Peyer's patch (tissue), 4 donors: ENCODE measurements at regions not wholly inside any gene's neighbourhood (a gene's known extent, or its start where the extent isn't known, plus 50 kb on each side); places are given as distances from the start of the nearest gene placed in this dataset.

ENCODE experiments used
- DNase-seq, 3 donors: peaks; one replicate each; pipeline ENCODE4 v3.0.0-alpha.2; 2017 to 2019
- H3K27ac ChIP-seq, 4 donors: fragments of 200-600 bp; sonication (generic); one replicate each; pipeline ENCODE4 v1.5.1; 2016 to 2019
- H3K27me3 ChIP-seq, 2 donors: fragments of 200-600 bp; sonication (generic); one replicate each; pipeline ENCODE4 v1.5.1; 2019
- H3K36me3 ChIP-seq, 3 donors: fragments of 200-600 bp; sonication (generic); one replicate each; pipeline ENCODE4 v1.5.1; 2016 to 2019
- H3K4me1 ChIP-seq, 4 donors: fragments of 200-600 bp; sonication (generic); one replicate each; pipeline ENCODE4 v1.5.1; 2016 to 2019
- H3K4me3 ChIP-seq, 4 donors: fragments of 200-600 bp; sonication (generic); 1 replicate in 3 of 4; 2 replicates in 1 of 4; pipeline ENCODE4 v1.5.1; 2016 to 2019; ENCODE audit warnings: mild to moderate bottlenecking in 1 of 4
- H3K9me3 ChIP-seq, 4 donors: fragments of 200-600 bp; sonication (generic); one replicate each; pipeline ENCODE4 v1.5.1; 2016 to 2019; ENCODE audit warnings: mild to moderate bottlenecking in 1 of 4
- POLR2A ChIP-seq, 2 donors: fragments of 450-650 bp; IDR thresholded peaks; one replicate each; pipeline ENCODE4 v1.5.1; 2017; ENCODE audit warnings: antibody characterized with exemption in 2 of 2, mild to moderate bottlenecking in 2 of 2, moderate library complexity in 2 of 2
- TF ChIP-seq, protein P1 (sequence below), 6 experiments: fragments of 450-650 bp in 4 of 6; fragments of 200-600 bp in 2 of 6; sonication (generic) in 1 of 6; IDR thresholded peaks; one replicate each; pipeline ENCODE4 v1.5.1; 2017 to 2019; ENCODE audit warnings: antibody characterized with exemption in 6 of 6, mild to moderate bottlenecking in 3 of 6, moderate library complexity in 1 of 6

DNA sequence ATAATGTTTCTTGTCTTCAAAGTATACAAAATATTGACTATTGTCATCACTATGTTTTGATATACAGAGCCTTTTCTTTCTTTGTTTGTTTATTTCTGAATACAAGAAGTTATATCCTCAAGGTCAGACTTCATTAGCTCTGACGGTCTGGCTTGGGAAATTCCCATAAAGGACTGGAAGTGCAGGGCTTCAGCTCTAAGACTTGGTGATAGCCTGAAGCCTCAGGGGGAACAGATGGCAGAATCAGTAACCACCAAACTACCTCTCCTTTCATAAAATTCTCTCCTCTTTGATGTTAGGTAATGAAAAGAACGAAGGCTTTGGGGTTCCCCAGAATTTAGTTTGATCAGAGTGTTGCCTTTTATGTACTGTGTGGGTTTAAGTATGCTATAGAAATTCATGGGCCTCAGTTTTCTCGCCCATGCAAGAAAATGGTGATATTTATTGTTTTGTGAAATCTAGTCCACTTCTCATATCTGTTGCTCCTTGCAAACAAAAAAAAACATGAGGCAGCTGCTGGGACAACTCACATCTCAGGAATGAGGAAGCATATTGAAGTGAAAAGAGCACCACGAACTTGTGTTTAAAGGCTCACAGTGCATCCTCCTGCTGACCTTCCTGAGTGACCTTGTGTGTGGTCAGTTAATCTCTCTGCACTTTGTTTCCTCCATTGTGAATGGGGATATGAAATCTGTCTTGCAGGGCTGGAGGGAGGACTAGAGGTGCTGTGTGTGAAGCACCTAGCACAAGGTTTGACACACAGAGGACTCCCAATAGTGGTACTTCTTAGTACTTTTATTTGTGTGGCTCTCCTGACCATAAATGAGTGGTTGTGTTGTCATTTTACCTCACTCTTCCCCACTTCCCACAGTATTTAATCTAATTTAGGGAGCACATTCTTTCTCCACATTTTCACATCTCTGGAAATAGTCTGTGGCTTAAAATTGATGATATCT, 569.8 kb upstream of the IL12A start:
- DNase-seq = no peak
- H3K36me3 ChIP-seq = no peaks in the 10 kb centered on the region
- TF ChIP-seq, protein P1, sequence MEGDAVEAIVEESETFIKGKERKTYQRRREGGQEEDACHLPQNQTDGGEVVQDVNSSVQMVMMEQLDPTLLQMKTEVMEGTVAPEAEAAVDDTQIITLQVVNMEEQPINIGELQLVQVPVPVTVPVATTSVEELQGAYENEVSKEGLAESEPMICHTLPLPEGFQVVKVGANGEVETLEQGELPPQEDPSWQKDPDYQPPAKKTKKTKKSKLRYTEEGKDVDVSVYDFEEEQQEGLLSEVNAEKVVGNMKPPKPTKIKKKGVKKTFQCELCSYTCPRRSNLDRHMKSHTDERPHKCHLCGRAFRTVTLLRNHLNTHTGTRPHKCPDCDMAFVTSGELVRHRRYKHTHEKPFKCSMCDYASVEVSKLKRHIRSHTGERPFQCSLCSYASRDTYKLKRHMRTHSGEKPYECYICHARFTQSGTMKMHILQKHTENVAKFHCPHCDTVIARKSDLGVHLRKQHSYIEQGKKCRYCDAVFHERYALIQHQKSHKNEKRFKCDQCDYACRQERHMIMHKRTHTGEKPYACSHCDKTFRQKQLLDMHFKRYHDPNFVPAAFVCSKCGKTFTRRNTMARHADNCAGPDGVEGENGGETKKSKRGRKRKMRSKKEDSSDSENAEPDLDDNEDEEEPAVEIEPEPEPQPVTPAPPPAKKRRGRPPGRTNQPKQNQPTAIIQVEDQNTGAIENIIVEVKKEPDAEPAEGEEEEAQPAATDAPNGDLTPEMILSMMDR (IDR thresholded peaks at IDR 0.05) = no peak
- H3K4me3 ChIP-seq = no peak overlapping the region
- H3K27me3 ChIP-seq = no peaks in the 10 kb centered on the region
- no peak overlapping the region for H3K27ac ChIP-seq
- no peaks in the 10 kb centered on the region for H3K9me3 ChIP-seq
- no peaks in the 10 kb centered on the region for H3K4me1 ChIP-seq

- DNase-seq = no peak
- Histone ChIP-seq H3K36me3 (no peaks in the 10 kb centered on the region), H3K27me3 (no peaks in the 10 kb centered on the region), H3K4me3 (no peak overlapping the region), H3K9me3 (no peaks in the 10 kb centered on the region), H3K27ac (no peak overlapping the region), H3K4me1 (no peaks in the 10 kb centered on the region)
- TF ChIP-seq, protein P1 (IDR thresholded peaks at IDR 0.05) = no peak
- no peak for TF ChIP-seq POLR2A (IDR thresholded peaks at IDR 0.05)
These were observed 558.9 kb upstream of the IL12A start for GRCh38 chr3:159429702-159430101.

DNA sequence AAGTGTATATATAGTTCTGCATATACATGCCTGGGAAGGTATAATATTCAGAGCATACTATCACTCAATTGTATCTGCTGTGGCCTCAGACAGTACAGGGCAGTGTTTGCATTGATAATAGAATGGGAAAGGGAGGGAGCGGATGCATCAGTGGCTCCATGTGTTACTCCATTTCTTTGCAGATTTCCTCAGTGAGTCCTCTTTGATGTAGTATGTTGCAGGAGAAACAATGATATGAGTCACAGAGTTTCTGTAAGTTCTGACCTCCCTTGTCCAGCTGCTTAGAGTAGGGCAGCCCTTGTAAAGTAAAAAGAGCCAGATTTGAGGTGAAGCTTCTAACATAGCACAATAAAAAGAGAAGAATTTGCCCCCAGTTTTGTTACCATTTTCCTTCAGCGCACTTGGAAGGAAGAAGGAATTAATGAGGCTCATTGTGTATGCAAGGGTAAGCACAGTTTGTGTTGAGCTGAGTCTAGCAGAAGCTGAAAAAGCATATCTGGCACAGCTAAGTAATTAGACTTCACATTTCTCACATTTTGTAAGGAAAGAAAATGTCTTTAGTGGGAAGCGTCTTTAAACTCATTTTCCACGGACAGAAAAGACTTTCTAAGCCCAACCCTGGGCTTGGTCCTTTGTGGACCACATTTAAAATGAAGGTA, 555.8 kb upstream of the IL12A start:
- Histone ChIP-seq H3K4me1 (no peaks in the 10 kb centered on the region), H3K27me3 (no peaks in the 10 kb centered on the region), H3K4me3 (no peak overlapping the region), H3K36me3 (no peaks in the 10 kb centered on the region), H3K9me3 (no peaks in the 10 kb centered on the region), H3K27ac (no peak overlapping the region)
- DNase-seq = no peak
- TF ChIP-seq, protein P1 (IDR thresholded peaks at IDR 0.05) = no peak
- no peak for TF ChIP-seq POLR2A (IDR thresholded peaks at IDR 0.05)

GRCh38 chr3:159439346-159439745, 549.3 kb upstream of the IL12A start:
- no peak for TF ChIP-seq POLR2A (IDR thresholded peaks at IDR 0.05)
- TF ChIP-seq, protein P1 (IDR thresholded peaks at IDR 0.05) = no peak
- Histone ChIP-seq H3K9me3 (no peaks in the 10 kb centered on the region), H3K36me3 (no peaks in the 10 kb centered on the region), H3K4me3 (no peak overlapping the region), H3K27me3 (no peaks in the 10 kb centered on the region), H3K27ac (no peak overlapping the region), H3K4me1 (no peaks in the 10 kb centered on the region)
- no peak for DNase-seq

DNA sequence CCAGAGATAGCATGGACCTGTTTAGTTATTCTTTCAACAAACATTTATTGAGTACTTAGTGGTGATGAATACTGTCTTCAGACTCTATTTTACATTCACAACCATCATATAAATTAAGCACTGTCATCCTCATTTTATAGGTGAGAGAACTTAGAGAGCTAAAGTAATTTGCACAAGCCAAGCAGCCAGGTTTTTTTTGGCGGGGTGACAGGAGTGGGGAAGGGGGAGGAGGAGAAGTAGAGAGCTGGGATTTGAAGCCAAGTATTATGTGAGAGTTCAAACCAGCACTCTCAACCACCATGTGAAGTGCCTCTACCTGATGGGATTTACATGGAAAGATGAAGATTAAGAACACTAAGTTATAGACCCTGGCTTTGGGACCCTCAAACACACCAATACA, 547.4 kb upstream of the IL12A start:
- Histone ChIP-seq H3K9me3 (no peaks in the 10 kb centered on the region), H3K27ac (no peak overlapping the region), H3K27me3 (no peaks in the 10 kb centered on the region), H3K4me3 (no peak overlapping the region), H3K36me3 (no peaks in the 10 kb centered on the region), H3K4me1 (no peaks in the 10 kb centered on the region)
- TF ChIP-seq, protein P1 (IDR thresholded peaks at IDR 0.05) = no peak
- no peak for TF ChIP-seq POLR2A (IDR thresholded peaks at IDR 0.05)
- no peak for DNase-seq
